MM.1S (cell line): ENCODE measurements at regions not wholly inside any gene's neighbourhood (a gene's known extent, or its start where the extent isn't known, plus 50 kb on each side); places are given as distances from the start of the nearest gene placed in this dataset.

Experiments
- DNase-seq: peaks from one replicate; pipeline ENCODE4 v3.0.0-alpha.2; 2015
- H2AFZ ChIP-seq: fragments of 300-600 bp; sonication (generic); 2 replicates; pipeline ENCODE4 v1.6.0; 2016; ENCODE audit warnings: antibody characterized with exemption, low read length
- H3F3A ChIP-seq: fragments of 300-600 bp; sonication (generic); 2 replicates; pipeline ENCODE4 v1.6.1; 2016; ENCODE audit warnings: mild to moderate bottlenecking, antibody characterized with exemption, low read length, moderate library complexity, mixed read lengths; ENCODE audit not compliant: insufficient read depth
- H3K27ac ChIP-seq: fragments of 300-600 bp; sonication (generic); 2 replicates; pipeline ENCODE4 v1.5.1; 2016; ENCODE audit warnings: mild to moderate bottlenecking, low read length
- H3K27me3 ChIP-seq: fragments of 300-600 bp; sonication (generic); replicated peaks from 2 replicates; pipeline ENCODE4 v1.6.0; 2016; ENCODE audit warnings: low read length; ENCODE audit not compliant: insufficient read depth
- H3K36me3 ChIP-seq: fragments of 300-600 bp; sonication (generic); replicated peaks from 2 replicates; pipeline ENCODE4 v1.6.1; 2016; ENCODE audit warnings: mild to moderate bottlenecking, low read length, mixed read lengths; ENCODE audit not compliant: insufficient read depth
- H3K4me1 ChIP-seq: fragments of 300-600 bp; sonication (generic); 2 replicates; pipeline ENCODE4 v1.6.1; 2016; ENCODE audit warnings: low read length, mixed read lengths
- H3K4me2 ChIP-seq: fragments of 300-600 bp; sonication (generic); 2 replicates; pipeline ENCODE4 v1.6.0; 2016; ENCODE audit warnings: low read depth, low read length
- H3K4me3 ChIP-seq: fragments of 300-600 bp; sonication (generic); 2 replicates; pipeline ENCODE4 v1.5.1; 2016; ENCODE audit warnings: low read length, mixed read lengths
- H3K79me2 ChIP-seq: fragments of 300-600 bp; sonication (generic); 2 replicates; pipeline ENCODE4 v1.6.1; 2016; ENCODE audit warnings: mixed run types, low read length, mixed read lengths
- H3K9ac ChIP-seq: fragments of 300-600 bp; sonication (generic); 2 replicates; pipeline ENCODE4 v1.6.1; 2016; ENCODE audit warnings: low read length, mixed read lengths
- H3K9me2 ChIP-seq: fragments of 300-600 bp; sonication (generic); replicated peaks from 2 replicates; pipeline ENCODE4 v1.6.1; 2016; ENCODE audit warnings: mild to moderate bottlenecking, low read length, mixed read lengths; ENCODE audit not compliant: insufficient read depth
- H3K9me3 ChIP-seq: fragments of 300-600 bp; sonication (generic); replicated peaks from 2 replicates; pipeline ENCODE4 v1.6.1; 2016; ENCODE audit warnings: mild to moderate bottlenecking, low read length, mixed read lengths; ENCODE audit not compliant: insufficient read depth
- H4K20me1 ChIP-seq: fragments of 300-600 bp; sonication (generic); 2 replicates; pipeline ENCODE4 v1.6.1; 2016; ENCODE audit warnings: mild to moderate bottlenecking, low read length, moderate library complexity, mixed read lengths; ENCODE audit not compliant: insufficient read depth
- CTCF ChIP-seq: fragments of 300-600 bp; sonication (generic); IDR thresholded peaks from 2 replicates; pipeline ENCODE4 v1.5.1; 2016; ENCODE audit warnings: antibody characterized with exemption, low read length, mixed read lengths
- EZH2 ChIP-seq: fragments of 300-600 bp; sonication (generic); optimal IDR thresholded peaks from 2 replicates; pipeline ENCODE3; 2017; ENCODE audit warnings: low read depth, mild to moderate bottlenecking, antibody characterized with exemption, low read length, mixed read lengths
- EZH2phosphoT487 ChIP-seq: fragments of 300-600 bp; sonication (generic); IDR thresholded peaks from 2 replicates; pipeline ENCODE4 v1.6.1; 2018; ENCODE audit warnings: antibody characterized with exemption, low read length

- TF ChIP-seq EZH2 (no peak), CTCF (no peak), EZH2phosphoT487 (no peak)
- H3K9ac ChIP-seq = no peak overlapping the region
- H3F3A ChIP-seq = no peaks in the 10 kb centered on the region
- no peak overlapping the region for H2AFZ ChIP-seq
- H3K79me2 ChIP-seq = no peaks in the 10 kb centered on the region
- no peaks in the 10 kb centered on the region for H3K27me3 ChIP-seq
- H3K27ac ChIP-seq = no peak overlapping the region
- no peak overlapping the region for H3K4me3 ChIP-seq
- H3K4me1 ChIP-seq = no peaks in the 10 kb centered on the region
- no peak overlapping the region for H3K4me2 ChIP-seq
- H4K20me1 ChIP-seq = no peaks in the 10 kb centered on the region
- no peaks in the 10 kb centered on the region for H3K36me3 ChIP-seq
- no peaks in the 10 kb centered on the region for H3K9me2 ChIP-seq
- no peak for DNase-seq
- H3K9me3 ChIP-seq = no peaks in the 10 kb centered on the region
Observed at GRCh38 chr4:130172156-130172555, 1076.2 kb downstream of the C4orf33 start.

GRCh38 chr4:130178106-130178505 is 1082.2 kb downstream of the C4orf33 start:
- Histone ChIP-seq H3K9ac (no peak overlapping the region), H3K4me2 (no peak overlapping the region), H3K9me2 (no peaks in the 10 kb centered on the region), H3K9me3 (no peaks in the 10 kb centered on the region), H3F3A (no peaks in the 10 kb centered on the region), H4K20me1 (no peaks in the 10 kb centered on the region), H3K79me2 (no peaks in the 10 kb centered on the region), H3K4me1 (no peaks in the 10 kb centered on the region), H3K27me3 (no peaks in the 10 kb centered on the region), H3K36me3 (no peaks in the 10 kb centered on the region), H3K27ac (no peak overlapping the region), H3K4me3 (no peak overlapping the region), H2AFZ (no peak overlapping the region)
- no peak for DNase-seq
- no peak for TF ChIP-seq CTCF
- TF ChIP-seq EZH2phosphoT487 = no peak
- no peak for TF ChIP-seq EZH2

GRCh38 chr4:130183096-130183495 is 1087.1 kb downstream of the C4orf33 start:
- Histone ChIP-seq H3F3A (no peaks in the 10 kb centered on the region), H3K27ac (no peak overlapping the region), H3K27me3 (no peaks in the 10 kb centered on the region), H3K4me2 (no peak overlapping the region), H3K9me3 (no peaks in the 10 kb centered on the region), H3K9me2 (no peaks in the 10 kb centered on the region), H2AFZ (no peak overlapping the region), H3K36me3 (no peaks in the 10 kb centered on the region), H3K79me2 (no peaks in the 10 kb centered on the region), H3K4me1 (no peaks in the 10 kb centered on the region), H4K20me1 (no peaks in the 10 kb centered on the region), H3K4me3 (no peak overlapping the region), H3K9ac (no peak overlapping the region)
- DNase-seq = no peak
- TF ChIP-seq EZH2phosphoT487 = no peak
- no peak for TF ChIP-seq EZH2
- no peak for TF ChIP-seq CTCF
